ENCODE measurements at regions not wholly inside any gene's neighbourhood (a gene's known extent, or its start where the extent isn't known, plus 50 kb on each side); places are given as distances from the start of the nearest gene placed in this dataset.

DNA sequence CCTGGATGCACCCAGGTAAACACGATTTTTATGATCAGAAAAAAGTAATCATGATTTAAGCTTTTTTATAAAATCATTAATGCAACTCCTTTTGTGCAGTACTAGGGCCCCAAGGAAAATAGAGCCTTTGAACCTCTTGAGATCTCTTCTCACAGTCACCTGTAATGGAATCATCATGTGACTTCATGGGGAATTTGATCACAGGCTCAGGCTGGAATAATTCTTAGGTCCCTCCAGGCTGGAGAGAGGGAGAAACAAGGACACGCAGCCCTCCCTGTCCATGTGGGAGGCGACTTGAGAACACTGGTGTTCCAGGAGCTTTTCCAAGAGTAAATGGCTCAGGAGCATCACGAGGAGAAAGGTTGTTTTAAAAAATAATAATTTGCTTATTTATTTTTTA lies 156.1 kb downstream of the NUFIP1 start:
- TF ChIP-seq CTCF (conservative IDR thresholded peaks at IDR 0.05; ENCODE audit: low read depth, low read length) = no peak
- TF ChIP-seq EZH2 (IDR thresholded peaks at IDR 0.05; ENCODE audit: borderline replicate concordance, low read depth, low read length, poor library complexity, severe bottlenecking) = no peak
